ENCODE measurements at regions not wholly inside any gene's neighbourhood (a gene's known extent, or its start where the extent isn't known, plus 50 kb on each side); places are given as distances from the start of the nearest gene placed in this dataset.
A peak's percentile ranks its signal among the peaks of the same experiment; 100 is the strongest.

GRCh38 chr1:4017636-4018365, 117.7 kb upstream of the C1orf174 start:
- DNase-seq = peak; percentile 48

GRCh38 chr1:4018466-4019146, 118.5 kb upstream of the C1orf174 start:
- DNase-seq = peak; percentile 44

- DNase-seq = peak; percentile 24
Measured at GRCh38 chr1:4019147-4019521, 119.1 kb upstream of the C1orf174 start.

- DNase-seq = peak; percentile 41
Measured at GRCh38 chr1:4019606-4020331, 119.7 kb upstream of the C1orf174 start.

- no peak for DNase-seq
Measured at GRCh38 chr1:4020449-4020848, 120.4 kb upstream of the C1orf174 start.

GRCh38 chr1:4021136-4021973, 121.3 kb upstream of the C1orf174 start:
- DNase-seq = peak; percentile 43

GRCh38 chr1:4021974-4022268, 121.8 kb upstream of the C1orf174 start:
- DNase-seq = no peak

- peak; percentile 33 for DNase-seq
Measured at GRCh38 chr1:4022715-4023114, 122.6 kb upstream of the C1orf174 start.

- no peak for DNase-seq
Measured at GRCh38 chr1:4023678-4024077, 123.6 kb upstream of the C1orf174 start.

GRCh38 chr1:4024811-4025210, 124.7 kb upstream of the C1orf174 start:
- DNase-seq = no peak

- DNase-seq = peak; percentile 47
Measured at GRCh38 chr1:4025752-4026151, 125.7 kb upstream of the C1orf174 start.

GRCh38 chr1:4027008-4027407, 126.9 kb upstream of the C1orf174 start:
- no peak for DNase-seq

GRCh38 chr1:4027492-4028138, 127.5 kb upstream of the C1orf174 start:
- DNase-seq = no peak

GRCh38 chr1:4028139-4028501, 128.0 kb upstream of the C1orf174 start:
- no peak for DNase-seq

- DNase-seq = no peak
Measured at GRCh38 chr1:4029376-4029775, 129.3 kb upstream of the C1orf174 start.

- peak; percentile 31 for DNase-seq
Measured at GRCh38 chr1:4032571-4032970, 132.5 kb upstream of the C1orf174 start.

GRCh38 chr1:4033129-4033676, 133.1 kb upstream of the C1orf174 start:
- peak; percentile 41 for DNase-seq

GRCh38 chr1:4033713-4034112, 133.6 kb upstream of the C1orf174 start:
- no peak for DNase-seq

GRCh38 chr1:4034318-4034887, 134.3 kb upstream of the C1orf174 start:
- no peak for DNase-seq

- no peak for DNase-seq
Measured at GRCh38 chr1:4044967-4045366, 144.9 kb upstream of the C1orf174 start.

- no peak for DNase-seq
Measured at GRCh38 chr1:4045397-4046010, 145.4 kb upstream of the C1orf174 start.
